ENCODE measurements at regions not wholly inside any gene's neighbourhood (a gene's known extent, or its start where the extent isn't known, plus 50 kb on each side); places are given as distances from the start of the nearest gene placed in this dataset.

- ChIA-PET CTCF (no interaction called here), POLR2A (no interaction called here)
- TF ChIP-seq FOXK2 (IDR thresholded peaks at IDR 0.05) = no peak
- TF ChIP-seq FOXA1 (IDR thresholded peaks at IDR 0.05) = no peak
- no peak for TF ChIP-seq HDGF (IDR thresholded peaks at IDR 0.05; ENCODE audit: borderline replicate concordance)
- no peak for TF ChIP-seq TARDBP (IDR thresholded peaks at IDR 0.05)
- TF ChIP-seq NFRKB (IDR thresholded peaks at IDR 0.05) = no peak
- no peak for TF ChIP-seq CTBP1 (IDR thresholded peaks at IDR 0.05; ENCODE audit: borderline replicate concordance)
- no peak for TF ChIP-seq ARNT (IDR thresholded peaks at IDR 0.05)
- no peak for TF ChIP-seq LEF1 (IDR thresholded peaks at IDR 0.05; ENCODE audit: borderline replicate concordance)
- no peak for DNase-seq (ENCODE audit: extremely low spot score)
These were observed 109.0 kb upstream of the ATP10B start for GRCh38 chr5:160961038-160961437.

GRCh38 chr5:160960592-160960991 is 108.6 kb upstream of the ATP10B start:
- CTCF ChIA-PET = no interaction called here
- TF ChIP-seq ARNT (IDR thresholded peaks at IDR 0.05) (no peak), FOXM1 (IDR thresholded peaks at IDR 0.05; ENCODE audit: borderline replicate concordance) (no peak), CTBP1 (IDR thresholded peaks at IDR 0.05; ENCODE audit: borderline replicate concordance) (no peak), L3MBTL2 (conservative IDR thresholded peaks at IDR 0.05) (no peak)
- POLR2A ChIA-PET = no interaction called here
- no peak for DNase-seq (ENCODE audit: extremely low spot score)

GRCh38 chr5:160959804-160960203 is 107.8 kb upstream of the ATP10B start:
- ChIA-PET CTCF (no interaction called here), POLR2A (no interaction called here)
- TF ChIP-seq SP1 (IDR thresholded peaks at IDR 0.05) (no peak), CTBP1 (IDR thresholded peaks at IDR 0.05; ENCODE audit: borderline replicate concordance) (no peak), FOXK2 (IDR thresholded peaks at IDR 0.05) (no peak), TARDBP (IDR thresholded peaks at IDR 0.05) (no peak), ELF4 (IDR thresholded peaks at IDR 0.05) (no peak), LEF1 (IDR thresholded peaks at IDR 0.05; ENCODE audit: borderline replicate concordance) (no peak), FOXA1 (IDR thresholded peaks at IDR 0.05) (no peak), BHLHE40 (IDR thresholded peaks at IDR 0.05; ENCODE audit: borderline replicate concordance) (no peak), ARNT (IDR thresholded peaks at IDR 0.05) (no peak), FOXM1 (IDR thresholded peaks at IDR 0.05; ENCODE audit: borderline replicate concordance) (no peak), L3MBTL2 (conservative IDR thresholded peaks at IDR 0.05) (no peak), ZNF384 (IDR thresholded peaks at IDR 0.05) (no peak)
- DNase-seq (ENCODE audit: extremely low spot score) = no peak

- POLR2A ChIA-PET = no interaction called here
- DNase-seq (ENCODE audit: extremely low spot score) = no peak
- TF ChIP-seq SP1 (IDR thresholded peaks at IDR 0.05) = no peak
- no peak for TF ChIP-seq NFRKB (IDR thresholded peaks at IDR 0.05)
- CTCF ChIA-PET = no interaction called here
These were observed 105.4 kb upstream of the ATP10B start for GRCh38 chr5:160957312-160957861.

GRCh38 chr5:160956051-160956450 is 104.0 kb upstream of the ATP10B start:
- TF ChIP-seq LEF1 (IDR thresholded peaks at IDR 0.05; ENCODE audit: borderline replicate concordance) (no peak), FOXA1 (IDR thresholded peaks at IDR 0.05) (no peak), ARNT (IDR thresholded peaks at IDR 0.05) (no peak), SUZ12 (IDR thresholded peaks at IDR 0.05) (no peak), NFRKB (IDR thresholded peaks at IDR 0.05) (no peak), ZNF384 (IDR thresholded peaks at IDR 0.05) (no peak), FOXM1 (IDR thresholded peaks at IDR 0.05; ENCODE audit: borderline replicate concordance) (no peak), SP1 (IDR thresholded peaks at IDR 0.05) (no peak), TARDBP (IDR thresholded peaks at IDR 0.05) (no peak), CTBP1 (IDR thresholded peaks at IDR 0.05; ENCODE audit: borderline replicate concordance) (no peak), HDGF (IDR thresholded peaks at IDR 0.05; ENCODE audit: borderline replicate concordance) (no peak), BHLHE40 (IDR thresholded peaks at IDR 0.05; ENCODE audit: borderline replicate concordance) (no peak), L3MBTL2 (conservative IDR thresholded peaks at IDR 0.05) (no peak), FOXK2 (IDR thresholded peaks at IDR 0.05) (no peak), PKNOX1 (IDR thresholded peaks at IDR 0.05) (no peak), ELF4 (IDR thresholded peaks at IDR 0.05) (no peak)
- DNase-seq (ENCODE audit: extremely low spot score) = no peak
- ChIA-PET CTCF (no interaction called here), POLR2A (no interaction called here)

- no peak for TF ChIP-seq TARDBP (IDR thresholded peaks at IDR 0.05)
- TF ChIP-seq SUZ12 (IDR thresholded peaks at IDR 0.05) = no peak
- TF ChIP-seq HDGF (IDR thresholded peaks at IDR 0.05; ENCODE audit: borderline replicate concordance) = no peak
- TF ChIP-seq FOXK2 (IDR thresholded peaks at IDR 0.05) = no peak
- CTCF ChIA-PET = no interaction called here
- POLR2A ChIA-PET = no interaction called here
- no peak for DNase-seq (ENCODE audit: extremely low spot score)
These were observed 98.3 kb upstream of the ATP10B start for GRCh38 chr5:160950311-160950710.

GRCh38 chr5:160940725-160941124 is 88.7 kb upstream of the ATP10B start:
- ChIA-PET POLR2A (no interaction called here), CTCF (no interaction called here)
- no peak for TF ChIP-seq SP1 (IDR thresholded peaks at IDR 0.05)
- no peak for TF ChIP-seq CTBP1 (IDR thresholded peaks at IDR 0.05; ENCODE audit: borderline replicate concordance)
- no peak for TF ChIP-seq FOXK2 (IDR thresholded peaks at IDR 0.05)
- TF ChIP-seq NFRKB (IDR thresholded peaks at IDR 0.05) = no peak
- TF ChIP-seq FOXM1 (IDR thresholded peaks at IDR 0.05; ENCODE audit: borderline replicate concordance) = no peak
- TF ChIP-seq ARNT (IDR thresholded peaks at IDR 0.05) = no peak
- TF ChIP-seq LEF1 (IDR thresholded peaks at IDR 0.05; ENCODE audit: borderline replicate concordance) = no peak
- no peak for TF ChIP-seq HDGF (IDR thresholded peaks at IDR 0.05; ENCODE audit: borderline replicate concordance)
- TF ChIP-seq BHLHE40 (IDR thresholded peaks at IDR 0.05; ENCODE audit: borderline replicate concordance) = no peak
- no peak for TF ChIP-seq ELF4 (IDR thresholded peaks at IDR 0.05)
- TF ChIP-seq FOXA1 (IDR thresholded peaks at IDR 0.05) = no peak
- DNase-seq (ENCODE audit: extremely low spot score) = no peak

GRCh38 chr5:160938532-160938931 is 86.5 kb upstream of the ATP10B start:
- POLR2A ChIA-PET = no interaction called here
- no peak for DNase-seq (ENCODE audit: extremely low spot score)
- TF ChIP-seq FOXA1 (IDR thresholded peaks at IDR 0.05) (no peak), PKNOX1 (IDR thresholded peaks at IDR 0.05) (no peak), FOXM1 (IDR thresholded peaks at IDR 0.05; ENCODE audit: borderline replicate concordance) (no peak), BHLHE40 (IDR thresholded peaks at IDR 0.05; ENCODE audit: borderline replicate concordance) (no peak), ARNT (IDR thresholded peaks at IDR 0.05) (no peak), ZNF384 (IDR thresholded peaks at IDR 0.05) (no peak), NFRKB (IDR thresholded peaks at IDR 0.05) (no peak)
- CTCF ChIA-PET = no interaction called here

Measured in HEK293T (cell line).